GM04504 (cell line): ENCODE measurements at regions not wholly inside any gene's neighbourhood (a gene's known extent, or its start where the extent isn't known, plus 50 kb on each side); places are given as distances from the start of the nearest gene placed in this dataset.
"Not testable (repeated sequence)": the region's sequence is repeated elsewhere in the genome, so short reads cannot be mapped to it uniquely, and the experiment has no call there.

Experiments used
- DNase-seq: peaks from one replicate; pipeline ENCODE4 v3.0.0-alpha.2; 2012; ENCODE audit warnings: low read depth

DNA sequence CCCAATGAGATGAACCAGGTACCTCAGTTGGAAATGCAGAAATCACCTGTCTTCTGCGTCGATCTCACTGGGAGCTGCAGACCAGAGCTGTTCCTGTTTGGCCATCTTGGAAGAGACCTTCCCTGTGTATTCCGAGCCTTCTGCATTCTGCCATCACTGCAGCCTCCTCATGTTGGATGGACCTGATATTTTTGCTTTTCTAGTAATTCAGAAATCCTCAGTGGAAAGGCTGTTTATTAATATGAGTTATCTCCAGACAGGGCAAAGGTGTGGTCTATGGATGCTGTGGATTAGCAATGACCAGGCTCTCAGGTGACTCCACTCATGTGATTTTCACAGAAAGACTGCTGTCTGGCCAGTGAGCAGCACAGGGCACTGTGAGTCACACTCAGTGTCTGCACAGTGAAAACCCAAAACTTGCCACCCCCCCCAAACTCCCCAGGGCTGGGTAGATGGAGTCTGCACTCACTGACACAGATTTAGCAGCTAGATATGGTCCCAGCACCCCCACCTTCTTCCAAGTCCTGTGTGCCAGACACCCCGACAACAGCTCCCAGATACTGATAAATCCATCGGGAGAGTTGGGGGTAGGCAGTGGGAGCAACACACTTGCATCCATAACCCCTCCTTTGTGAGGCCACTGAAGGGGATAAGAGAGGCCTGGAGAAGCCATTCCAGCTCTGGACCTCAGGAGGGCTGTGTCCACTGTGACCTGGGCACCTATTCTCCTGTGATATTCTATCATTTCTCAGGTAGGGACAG is 75.2 kb upstream of the TOP3B start:
- no peak for DNase-seq

DNA sequence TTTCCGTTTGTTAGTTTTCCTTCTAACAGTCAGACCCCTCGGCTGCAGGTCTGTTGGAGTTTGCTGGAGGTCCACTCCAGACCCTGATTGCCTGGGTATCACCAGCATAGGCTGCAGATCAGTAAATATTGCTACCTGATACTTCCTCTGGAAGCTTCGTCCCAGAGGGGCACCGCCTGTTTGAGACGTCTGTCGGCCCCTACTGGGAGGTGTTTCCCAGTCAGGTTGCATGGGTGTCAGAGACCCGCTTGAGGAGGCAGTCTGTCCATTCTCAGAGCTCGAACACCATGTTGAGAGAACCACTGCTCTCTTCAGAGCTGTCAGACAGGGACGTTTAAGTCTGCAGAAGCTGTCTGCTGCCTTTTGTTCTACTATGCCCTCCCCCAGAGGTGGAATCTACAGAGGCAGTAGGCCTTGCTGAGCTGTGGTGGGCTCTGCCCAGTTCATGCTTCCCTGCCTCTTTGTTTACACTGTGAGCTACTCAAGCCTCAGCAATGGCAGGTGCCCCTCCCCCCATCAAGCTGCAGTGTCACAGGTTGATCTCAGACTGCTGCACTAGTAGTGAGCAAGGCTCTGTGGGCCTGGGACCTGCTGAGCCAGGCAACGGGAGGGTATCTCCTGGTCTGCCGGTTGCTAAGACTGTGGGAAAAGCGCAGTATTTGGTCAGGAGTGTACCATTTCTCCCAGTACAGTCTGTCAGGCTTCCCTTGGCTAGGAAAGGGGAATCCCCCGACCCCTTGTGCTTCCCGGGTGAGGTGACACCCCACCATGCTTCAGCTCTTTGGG is 74.4 kb upstream of the TOP3B start:
- not testable (repeated sequence) for DNase-seq

DNA sequence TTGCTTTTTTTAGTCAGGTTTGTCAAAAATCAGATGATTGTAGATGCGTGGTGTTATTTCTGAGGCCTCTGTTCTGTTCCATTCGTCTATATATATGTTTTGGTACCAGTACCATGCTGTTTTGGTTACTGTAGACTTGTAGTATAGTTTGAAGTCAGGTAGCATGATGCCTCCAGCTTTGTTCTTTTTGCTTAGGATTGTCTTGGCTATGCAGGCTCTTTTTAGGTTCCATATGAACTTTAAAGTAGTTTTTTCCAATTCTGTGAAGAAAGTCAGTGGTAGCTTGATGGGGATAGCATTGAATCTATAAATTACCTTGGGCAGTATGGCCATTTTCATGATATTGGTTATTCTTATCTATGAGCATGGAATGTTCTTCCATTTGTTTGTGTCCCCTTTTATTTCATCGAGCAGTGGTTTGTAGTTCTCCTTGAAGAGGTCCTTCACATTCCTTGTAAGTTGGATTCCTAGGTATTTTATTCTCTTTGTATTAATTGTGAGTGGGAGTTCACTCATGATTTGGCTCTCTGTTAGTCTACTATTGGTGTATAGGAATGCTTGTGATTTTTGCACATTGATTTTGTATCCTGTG is 70.1 kb upstream of the TOP3B start:
- DNase-seq: not testable (repeated sequence)

DNA sequence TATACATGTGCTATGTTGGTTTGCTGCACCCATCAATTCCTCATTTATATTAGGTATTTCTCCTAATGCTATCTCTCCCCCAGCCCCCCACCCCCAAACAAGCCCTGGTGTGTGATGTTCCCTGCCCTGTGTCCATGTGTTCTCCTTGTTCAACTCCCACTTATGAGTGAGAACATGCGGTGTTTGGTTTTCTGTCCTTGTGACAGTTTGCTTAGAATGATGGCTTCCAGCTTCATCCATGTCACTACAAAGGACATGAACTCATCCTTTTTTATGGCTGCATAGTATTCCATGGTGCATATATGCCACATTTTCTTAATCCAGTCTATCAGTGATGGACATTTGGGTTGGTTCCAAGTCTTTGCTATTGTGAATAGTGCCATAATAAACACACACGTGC is 68.4 kb upstream of the TOP3B start:
- DNase-seq: not testable (repeated sequence)

DNA sequence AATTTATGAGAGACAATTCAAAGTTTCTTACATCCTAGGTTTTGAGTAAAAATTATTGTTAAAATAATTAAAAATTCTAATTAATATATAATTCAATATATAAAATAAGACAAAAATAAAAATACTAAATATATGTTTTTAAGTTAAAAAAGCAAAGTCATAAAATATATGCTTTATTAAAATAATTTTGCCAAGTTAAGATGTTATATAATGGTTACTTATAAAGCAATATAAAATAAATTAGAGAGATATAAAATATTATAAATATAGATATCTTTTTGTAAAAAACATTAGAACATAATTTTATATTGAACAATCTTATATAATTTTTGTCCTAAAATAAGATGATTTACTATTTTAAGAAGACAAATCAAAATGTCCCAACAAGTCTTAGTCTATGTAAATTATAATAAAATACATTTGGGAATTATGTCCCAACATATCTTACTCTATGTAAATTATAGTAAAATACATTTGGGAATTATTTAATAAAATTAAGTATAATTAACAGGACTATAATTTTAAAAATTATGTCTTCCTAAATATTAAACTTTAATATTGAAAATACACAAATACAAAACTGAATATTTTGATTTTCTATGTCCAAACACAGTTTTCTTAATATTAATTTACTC is 67.7 kb upstream of the TOP3B start:
- DNase-seq: no peak

DNA sequence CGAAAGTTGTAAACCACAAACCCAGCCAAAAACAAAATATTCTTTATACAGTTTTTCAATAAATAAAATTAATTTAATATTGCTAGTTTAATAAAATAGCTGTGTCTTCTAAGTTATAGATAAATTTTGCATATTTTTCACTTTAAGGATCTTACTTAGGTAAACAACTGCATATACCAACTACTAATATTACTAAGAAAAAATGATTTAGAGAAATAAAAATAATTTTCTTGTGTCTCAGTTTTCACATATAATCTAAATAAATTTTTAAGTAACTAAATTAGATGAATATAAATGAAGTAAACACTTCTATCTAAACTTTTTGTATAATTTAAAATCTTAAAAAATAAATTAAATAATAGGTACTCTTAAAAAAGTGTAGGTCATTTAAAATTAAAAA is 67.1 kb upstream of the TOP3B start:
- DNase-seq: no peak

DNA sequence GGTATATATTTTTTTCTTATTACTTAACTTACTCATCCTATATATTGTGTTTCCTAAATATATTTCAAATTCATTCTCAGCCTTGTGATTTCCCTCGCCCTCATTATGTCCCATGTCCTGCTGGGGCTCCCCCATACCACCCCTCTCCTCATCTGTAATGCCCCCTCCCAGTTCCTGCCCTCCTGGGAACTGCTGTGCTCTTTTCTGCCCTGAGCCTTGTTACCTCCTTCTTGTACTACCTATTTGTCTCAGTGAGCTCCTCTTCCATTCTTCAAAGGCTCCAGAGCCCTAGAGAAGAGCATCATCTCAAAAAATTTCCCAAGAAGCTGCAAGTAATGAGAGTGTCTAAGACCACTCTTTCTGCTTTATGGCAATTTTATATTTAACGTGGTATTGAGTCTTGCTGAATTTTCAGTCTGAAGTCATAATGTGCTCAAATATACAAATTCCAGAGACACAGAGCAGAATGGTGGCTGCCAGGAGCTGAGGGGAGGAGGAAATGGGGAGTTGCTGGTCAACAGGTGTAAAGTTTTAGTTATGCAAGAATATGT is 66.5 kb upstream of the TOP3B start:
- DNase-seq: no peak

DNA sequence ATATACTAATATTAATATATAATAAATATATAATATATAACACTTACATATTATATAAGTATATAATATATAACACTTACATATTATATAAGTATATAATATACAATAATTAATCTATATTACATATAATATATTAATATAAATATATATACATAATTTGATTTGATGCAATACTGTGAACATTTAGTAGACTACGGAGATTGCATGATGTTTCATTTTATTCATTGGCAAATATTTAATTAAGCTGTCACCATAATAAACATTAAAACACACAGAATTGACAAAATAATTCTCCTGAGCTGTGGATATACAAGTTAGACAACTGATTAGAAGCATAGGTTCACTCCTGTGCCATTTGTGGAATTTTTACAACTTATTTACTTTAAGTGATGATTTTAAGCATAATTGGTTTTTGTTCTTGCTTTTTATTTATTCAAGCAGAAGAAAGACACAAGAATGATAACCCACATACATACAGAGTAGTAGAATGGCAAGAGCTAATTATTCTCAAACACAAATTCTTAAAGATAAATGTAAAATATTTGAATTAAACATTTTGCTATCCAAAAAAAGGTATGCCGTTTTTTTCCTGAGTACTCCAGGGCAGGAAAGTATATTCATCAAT is 65.8 kb upstream of the TOP3B start:
- no peak for DNase-seq

DNA sequence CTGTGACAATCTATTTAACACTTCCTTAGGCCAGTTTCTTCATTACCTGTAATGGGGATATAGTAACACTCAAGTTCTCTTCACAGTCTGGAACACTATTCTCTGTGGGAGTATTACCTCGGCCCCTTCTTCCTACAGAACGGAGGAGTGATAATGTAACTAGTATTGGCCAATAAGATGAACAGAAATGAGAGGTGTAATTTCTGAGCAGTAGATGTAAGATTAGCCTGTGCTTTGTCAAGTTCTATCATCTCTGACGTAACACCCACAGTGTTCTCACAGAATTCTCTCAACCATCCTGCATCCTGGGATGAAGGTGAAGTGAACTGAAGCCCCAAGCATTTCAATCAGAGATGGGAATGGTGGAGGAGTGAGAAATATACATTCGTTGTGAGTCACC is 65.2 kb upstream of the TOP3B start:
- no peak for DNase-seq

DNA sequence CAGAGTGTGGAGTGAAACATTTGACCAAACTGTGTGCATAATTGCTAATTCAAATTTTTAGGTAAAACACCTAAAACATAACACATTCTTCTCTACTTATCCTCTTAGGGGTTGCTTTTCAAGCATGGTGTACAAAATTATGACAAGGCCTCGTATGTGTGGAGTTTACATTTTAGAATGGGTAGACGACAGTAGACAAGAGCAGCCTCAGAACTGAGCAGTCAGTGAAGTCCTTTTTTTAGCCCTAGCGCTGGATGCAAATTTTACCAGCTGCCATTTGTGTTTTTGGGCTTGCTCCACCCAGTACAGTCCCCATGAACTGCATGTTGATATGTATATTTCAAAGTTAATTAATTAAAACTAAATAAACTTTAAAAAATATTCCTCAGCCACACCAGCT is 64.7 kb upstream of the TOP3B start:
- DNase-seq: no peak

DNA sequence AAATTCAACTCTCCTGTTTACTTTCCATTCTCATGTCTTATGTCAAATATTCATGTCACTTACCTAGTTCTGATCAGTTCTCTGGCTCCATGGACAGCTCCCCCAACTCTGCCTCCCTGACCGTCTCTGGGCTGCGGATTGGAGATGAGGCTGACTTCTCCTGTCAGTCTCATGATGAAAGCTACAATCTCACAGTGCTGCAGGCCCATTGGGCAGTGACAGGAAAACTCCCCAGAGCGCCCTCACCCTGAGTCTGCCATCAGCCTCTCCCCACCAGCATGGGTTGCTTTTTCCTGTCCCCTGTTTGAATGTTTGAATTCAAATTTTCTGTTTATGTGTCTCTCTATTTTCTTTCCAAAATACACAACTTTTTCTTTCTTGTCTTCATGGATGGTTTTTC is 63.8 kb upstream of the TOP3B start:
- no peak for DNase-seq

DNA sequence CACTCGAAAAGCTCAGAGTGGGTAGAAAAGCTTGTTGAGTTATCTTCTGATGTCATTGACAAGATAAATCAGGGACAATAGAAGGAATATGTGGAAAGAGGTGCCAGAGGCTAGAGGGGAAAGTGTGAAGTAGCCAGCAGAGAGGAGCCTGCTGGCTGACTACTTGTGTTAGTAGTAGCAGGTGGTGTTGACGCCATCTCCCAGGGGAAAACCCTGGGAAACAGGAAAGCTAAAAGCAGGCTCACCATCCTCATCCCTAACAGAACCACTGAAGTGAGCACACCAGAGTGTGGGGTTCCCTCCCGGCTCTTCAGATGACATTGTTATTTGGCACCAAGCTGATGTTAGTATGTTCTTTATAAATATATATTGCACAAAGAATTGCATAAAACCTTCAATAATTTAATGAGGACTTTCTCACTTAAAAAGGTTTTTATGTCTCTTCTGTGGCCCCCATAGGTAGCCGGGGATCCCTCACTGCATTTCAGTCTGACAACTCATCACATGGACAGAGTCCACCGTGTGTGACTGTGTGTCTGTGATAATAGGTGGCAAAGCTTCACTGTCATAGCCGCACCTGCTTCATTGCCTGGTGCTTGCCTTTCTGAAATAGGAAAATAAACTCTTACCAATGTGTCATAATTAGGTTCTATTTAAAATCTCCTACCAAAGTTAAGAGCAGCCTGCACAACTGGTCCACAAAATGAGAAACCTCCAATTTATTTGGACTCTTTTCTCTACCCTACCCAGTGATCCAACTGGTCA is 63.2 kb upstream of the TOP3B start:
- no peak for DNase-seq

DNA sequence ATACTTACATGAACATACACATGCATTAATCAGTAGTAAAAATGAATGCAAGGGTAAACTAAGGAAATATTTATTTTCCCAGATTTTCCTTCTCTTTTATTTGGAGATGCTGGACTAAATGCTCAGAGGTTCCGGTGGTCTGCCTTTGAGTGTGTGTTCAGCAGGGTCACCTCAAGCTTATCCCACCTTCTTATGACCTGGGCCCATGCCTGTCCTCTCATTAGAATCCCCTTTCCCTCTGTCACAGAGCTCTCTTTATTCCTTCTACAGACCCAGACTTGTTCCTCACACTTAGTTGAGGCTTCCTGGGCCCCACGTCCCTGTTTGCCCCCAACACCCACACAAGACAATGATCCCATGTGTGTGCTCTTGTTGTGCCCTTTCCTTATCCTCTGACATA is 61.6 kb upstream of the TOP3B start:
- no peak for DNase-seq

DNA sequence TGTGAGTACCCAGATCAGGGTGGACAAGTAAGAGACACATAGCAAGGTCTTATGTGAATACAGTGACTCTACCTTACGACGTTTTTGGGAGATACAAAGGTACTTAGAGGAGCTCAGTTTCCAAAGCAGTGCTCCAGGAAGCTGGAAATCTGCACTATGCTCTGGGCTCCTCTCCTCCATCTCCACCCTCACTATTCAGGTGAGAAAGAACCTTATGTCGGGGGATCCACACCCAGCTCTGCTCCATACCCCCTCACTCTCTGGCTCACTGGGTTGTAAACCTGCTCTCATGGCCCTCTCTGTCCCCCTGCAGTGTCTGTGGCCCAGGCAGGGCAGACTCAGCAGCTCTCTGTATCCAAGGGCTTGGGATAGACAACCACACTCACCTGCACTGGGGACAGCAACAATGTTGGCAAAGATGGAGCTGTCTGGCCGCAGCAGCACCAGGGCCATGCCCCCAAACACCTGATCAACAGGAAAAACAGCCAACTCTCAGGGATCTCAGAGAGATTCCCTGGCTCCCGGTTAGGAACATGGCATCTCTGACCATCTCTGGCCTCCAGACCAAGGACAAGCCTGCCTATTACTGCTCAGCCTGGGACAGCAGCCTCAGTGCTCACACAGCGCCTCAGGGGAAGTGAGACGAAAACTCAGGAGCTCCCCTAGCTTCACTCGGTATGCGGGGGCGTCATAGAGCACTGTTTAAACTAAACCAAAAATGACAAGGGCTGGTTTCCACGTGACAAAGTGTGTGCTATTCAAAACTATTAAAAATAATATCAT is 60.9 kb upstream of the TOP3B start:
- DNase-seq: no peak

DNA sequence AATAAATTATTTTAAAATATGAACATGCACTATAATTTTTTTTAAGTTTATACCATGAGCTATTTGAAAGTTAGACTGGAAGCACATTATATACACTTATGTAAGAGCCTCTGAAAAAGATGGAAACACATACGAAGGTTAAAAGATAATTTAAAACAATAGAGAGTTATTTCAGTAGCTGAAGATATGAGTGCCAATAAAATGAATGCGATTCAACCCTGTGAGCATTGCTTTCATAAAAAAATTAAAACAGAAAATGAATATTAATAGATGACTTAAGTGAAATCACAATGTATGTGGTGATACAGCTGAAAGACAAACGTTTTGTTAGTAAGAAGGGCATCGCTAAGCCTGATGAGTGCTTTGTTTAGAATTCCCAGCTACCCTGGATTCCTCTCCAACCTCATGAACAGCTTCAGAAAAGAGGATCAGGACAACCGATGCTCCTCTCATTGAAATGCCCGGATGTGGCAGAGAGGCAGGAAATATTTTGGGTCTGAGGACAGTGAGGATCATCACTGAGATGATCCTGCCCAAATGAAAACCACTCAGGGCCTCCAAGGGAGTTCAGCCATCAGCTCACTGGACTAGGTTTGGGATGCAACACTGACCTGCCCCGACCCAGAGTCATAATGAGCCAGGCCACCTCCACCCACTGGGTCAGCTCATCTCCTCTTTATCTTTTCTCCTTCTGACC is 60.2 kb upstream of the TOP3B start:
- DNase-seq: no peak

DNA sequence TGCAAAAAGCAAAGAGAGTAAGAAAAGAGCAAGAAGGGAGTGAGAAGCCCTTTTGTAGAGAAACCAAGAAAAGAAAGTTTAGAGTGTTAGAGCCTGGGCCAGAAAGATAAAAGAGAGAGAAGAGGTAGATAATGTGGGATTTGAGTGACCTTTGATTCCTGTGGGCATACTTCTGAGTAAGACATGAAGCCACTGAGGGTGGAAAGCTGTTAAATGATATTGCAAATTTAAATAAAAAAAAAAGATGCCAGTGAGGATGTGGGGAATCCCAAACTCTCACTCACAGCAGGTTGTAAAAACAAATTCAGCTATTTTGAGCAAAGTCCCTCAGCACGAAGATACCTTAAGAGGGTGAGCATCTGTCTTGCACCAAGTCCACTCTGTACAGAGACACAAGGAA is 59.4 kb upstream of the TOP3B start:
- DNase-seq: no peak

DNA sequence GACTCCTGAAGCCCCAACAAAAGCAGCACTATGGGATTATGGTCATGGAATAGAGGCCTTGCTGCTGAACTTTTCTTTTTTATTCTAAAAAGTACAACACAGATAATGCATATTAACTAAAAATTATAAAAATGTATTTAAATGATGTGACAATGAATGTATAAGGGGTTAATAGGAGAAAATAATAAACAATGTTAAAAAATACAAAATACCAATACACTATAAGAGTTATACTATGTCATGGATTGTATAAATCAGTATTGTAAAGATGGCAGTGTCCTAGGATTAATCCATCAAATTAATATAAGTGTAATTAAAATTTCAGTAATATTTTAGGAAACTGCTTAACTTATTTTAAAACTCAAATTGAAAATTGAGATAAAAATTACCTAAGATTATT is 58.3 kb upstream of the TOP3B start:
- no peak for DNase-seq

DNA sequence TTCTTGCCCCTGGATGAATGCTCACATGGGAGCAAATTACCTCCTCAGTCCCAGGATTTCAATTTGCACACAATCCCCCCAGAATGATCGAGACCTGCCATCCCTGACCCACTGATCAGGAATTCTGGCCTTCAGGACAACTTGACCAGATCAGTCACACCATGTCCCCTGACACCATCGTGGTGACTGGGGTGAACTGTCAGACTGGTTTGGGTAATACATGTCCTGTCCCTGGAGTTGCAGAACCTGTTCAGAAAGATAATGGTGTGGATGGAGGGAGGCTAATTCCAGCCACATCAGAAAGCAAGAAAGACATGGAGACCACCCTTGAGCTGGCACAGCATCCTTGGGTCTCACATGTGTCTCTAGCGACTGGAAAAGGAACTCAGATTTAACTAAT is 57.9 kb upstream of the TOP3B start:
- no peak for DNase-seq

DNA sequence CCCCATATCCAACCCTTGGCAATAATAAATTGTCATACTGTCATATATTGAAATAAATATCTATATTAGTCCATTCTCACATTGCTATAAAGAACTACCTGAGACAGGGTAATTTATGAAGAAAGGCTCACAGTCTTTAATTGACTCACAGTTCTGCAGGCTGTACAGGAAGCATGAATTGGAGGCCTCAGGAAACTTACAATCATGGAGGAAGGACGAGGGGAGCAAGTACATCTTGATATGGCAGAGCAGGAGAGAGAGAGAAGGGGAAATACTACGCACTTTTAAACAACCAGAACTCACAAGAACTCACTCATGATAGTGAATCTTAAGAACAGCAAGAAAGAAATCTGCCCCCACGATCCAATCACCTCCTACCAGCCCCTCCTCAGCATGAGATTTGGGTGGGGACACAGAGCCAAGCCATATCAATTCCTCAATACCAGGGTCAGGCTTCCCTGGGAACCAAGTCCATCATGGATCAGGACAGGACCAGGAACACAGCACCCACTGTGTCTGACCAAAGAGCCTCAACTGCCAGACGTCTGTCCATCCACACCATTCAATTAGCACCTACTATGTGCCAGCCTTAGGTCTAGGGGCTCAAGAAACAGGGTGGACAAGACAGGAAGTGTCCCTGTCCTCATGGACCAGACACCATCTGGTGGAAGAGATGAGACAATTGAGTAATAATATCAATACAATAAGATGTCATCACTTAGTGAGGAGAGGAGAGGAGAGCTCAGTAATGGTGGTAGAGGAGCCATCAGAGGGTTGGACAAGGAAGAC is 56.9 kb upstream of the TOP3B start:
- no peak for DNase-seq
